ENCODE measurements at regions not wholly inside any gene's neighbourhood (a gene's known extent, or its start where the extent isn't known, plus 50 kb on each side); places are given as distances from the start of the nearest gene placed in this dataset.

GRCh38 chr5:174229068-174229467, 183.6 kb downstream of the NSG2 start:
- TF ChIP-seq CTCF (IDR thresholded peaks at IDR 0.05; ENCODE audit: insufficient read depth, low read depth, low read length, missing control alignments) = no peak
- H3K4me3 ChIP-seq (ENCODE audit: low read depth, low read length) = no peak overlapping the region
- no peak for DNase-seq (ENCODE audit: low read depth)

GRCh38 chr5:174229514-174230370, 184.2 kb downstream of the NSG2 start:
- TF ChIP-seq CTCF (IDR thresholded peaks at IDR 0.05; ENCODE audit: insufficient read depth, low read depth, low read length, missing control alignments) = no peak
- no peak overlapping the region for H3K4me3 ChIP-seq (ENCODE audit: low read depth, low read length)
- DNase-seq (ENCODE audit: low read depth) = no peak

GRCh38 chr5:174231956-174232487, 186.5 kb downstream of the NSG2 start:
- no peak for DNase-seq (ENCODE audit: low read depth)
- no peak overlapping the region for H3K4me3 ChIP-seq (ENCODE audit: low read depth, low read length)
- no peak for TF ChIP-seq CTCF (IDR thresholded peaks at IDR 0.05; ENCODE audit: insufficient read depth, low read depth, low read length, missing control alignments)

GRCh38 chr5:174234388-174234787, 188.9 kb downstream of the NSG2 start:
- no peak for TF ChIP-seq CTCF (IDR thresholded peaks at IDR 0.05; ENCODE audit: insufficient read depth, low read depth, low read length, missing control alignments)
- no peak overlapping the region for H3K4me3 ChIP-seq (ENCODE audit: low read depth, low read length)
- DNase-seq (ENCODE audit: low read depth) = no peak

GRCh38 chr5:174235221-174236011, 189.9 kb downstream of the NSG2 start:
- DNase-seq (ENCODE audit: low read depth) = no peak
- no peak overlapping the region for H3K4me3 ChIP-seq (ENCODE audit: low read depth, low read length)
- TF ChIP-seq CTCF (IDR thresholded peaks at IDR 0.05; ENCODE audit: insufficient read depth, low read depth, low read length, missing control alignments) = no peak

- H3K4me3 ChIP-seq (ENCODE audit: low read depth, low read length) = no peak overlapping the region
- TF ChIP-seq CTCF (IDR thresholded peaks at IDR 0.05; ENCODE audit: insufficient read depth, low read depth, low read length, missing control alignments) = no peak
- no peak for DNase-seq (ENCODE audit: low read depth)
These were observed 190.6 kb downstream of the NSG2 start for GRCh38 chr5:174236070-174236469.
